ENCODE measurements at regions not wholly inside any gene's neighbourhood (a gene's known extent, or its start where the extent isn't known, plus 50 kb on each side); places are given as distances from the start of the nearest gene placed in this dataset.
"Not testable (repeated sequence)": the region's sequence is repeated elsewhere in the genome, so short reads cannot be mapped to it uniquely, and the experiment has no call there.

DNA sequence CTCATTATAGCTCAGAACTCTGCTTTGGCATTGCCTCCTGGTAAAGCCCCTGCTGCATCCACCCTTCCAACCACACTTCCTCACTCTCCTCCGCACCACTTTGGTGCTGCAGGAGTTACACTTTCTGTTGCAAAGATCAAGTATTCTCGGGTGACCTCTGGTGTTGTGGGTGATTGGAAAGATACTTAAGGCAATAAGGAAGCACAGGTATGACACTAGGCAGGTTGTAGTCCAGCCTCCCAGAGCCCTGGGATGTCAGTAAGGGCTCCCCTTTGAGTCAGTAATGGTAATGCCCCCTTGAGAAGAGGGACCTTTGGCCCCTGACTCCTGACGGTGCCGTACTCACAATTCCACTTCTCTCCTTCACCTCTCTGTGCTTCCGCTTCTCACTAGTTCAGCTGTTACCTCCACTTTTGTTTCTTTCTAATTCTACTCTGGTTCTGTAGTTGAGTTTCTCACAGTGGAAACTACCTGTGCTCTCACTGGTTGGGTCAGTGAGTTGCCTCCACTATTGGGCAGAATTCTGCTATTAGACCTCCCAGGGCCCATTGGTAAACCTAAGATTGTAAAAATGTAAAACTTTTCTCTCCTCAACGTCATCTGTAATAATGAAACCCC lies 350.0 kb downstream of the GOLGA6L6 start:
- not testable (repeated sequence) for DNase-seq (ENCODE audit: low read depth in 2 of 2)

DNA sequence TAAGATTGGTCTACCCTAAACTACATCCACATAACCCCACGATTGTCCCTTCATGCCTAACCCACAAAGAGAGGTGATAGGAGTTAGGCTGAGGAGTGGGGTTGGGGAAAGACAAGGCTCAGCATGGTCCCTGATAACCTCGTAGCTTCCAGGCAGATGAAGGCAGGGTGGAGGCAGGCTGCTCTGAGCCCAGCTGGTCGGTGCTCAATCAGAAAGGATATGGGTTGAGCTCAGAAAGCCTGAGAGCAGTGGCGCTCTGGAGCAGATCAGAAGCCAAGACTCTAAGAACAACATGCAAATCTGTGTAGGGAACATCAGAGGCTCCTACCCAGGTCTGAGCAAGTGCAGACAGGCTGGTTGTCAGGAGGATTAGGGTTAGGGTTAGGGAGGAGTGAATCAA lies 353.0 kb downstream of the GOLGA6L6 start:
- DNase-seq (ENCODE audit: low read depth in 2 of 2) = not testable (repeated sequence)

DNA sequence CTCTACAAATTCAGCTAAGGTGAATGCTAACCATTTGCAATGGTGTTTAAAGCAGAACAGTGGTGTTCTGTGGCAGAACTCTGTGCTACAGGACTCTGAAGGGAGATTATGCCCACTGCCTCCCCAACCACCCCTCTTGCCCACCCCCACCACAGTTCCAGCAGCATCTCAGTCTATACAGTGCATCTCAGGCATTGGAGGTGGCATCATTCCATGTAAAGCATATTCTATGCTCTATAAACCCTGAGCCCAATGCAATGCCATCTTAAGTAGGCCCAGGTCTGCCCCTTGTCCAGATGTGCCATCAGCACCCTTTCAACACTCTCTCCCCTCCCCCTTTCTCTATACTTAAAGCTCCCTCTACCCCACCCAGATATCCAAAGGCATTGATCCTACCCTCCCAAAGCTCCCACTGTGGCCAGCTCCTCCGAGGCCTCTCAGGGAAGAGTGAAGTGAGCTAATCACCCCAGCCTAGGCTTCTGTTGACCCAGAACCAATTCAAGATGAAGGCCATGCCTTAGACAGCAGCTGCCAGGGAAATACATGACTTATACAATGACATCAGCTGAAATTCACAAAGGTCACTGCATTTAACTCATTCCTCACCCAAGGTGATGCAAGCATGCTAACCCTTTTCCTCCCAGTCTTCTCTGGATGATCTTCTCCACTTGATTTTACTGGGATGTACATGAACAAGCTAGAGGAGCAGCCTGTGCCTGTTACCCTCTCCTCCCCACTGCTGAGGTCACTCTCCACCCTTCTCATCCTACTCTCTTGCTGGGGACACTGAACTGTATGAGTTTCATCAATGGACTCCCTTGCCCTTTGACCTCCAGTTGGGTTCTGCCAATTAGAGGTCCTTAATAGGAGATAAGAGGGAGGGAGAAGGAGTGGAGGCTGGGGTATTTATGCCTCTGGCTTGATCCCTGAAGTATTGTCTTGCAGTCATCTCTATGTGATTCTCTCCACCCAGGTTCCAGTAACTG lies 353.9 kb downstream of the GOLGA6L6 start:
- DNase-seq (ENCODE audit: low read depth in 2 of 2) = not testable (repeated sequence)

DNA sequence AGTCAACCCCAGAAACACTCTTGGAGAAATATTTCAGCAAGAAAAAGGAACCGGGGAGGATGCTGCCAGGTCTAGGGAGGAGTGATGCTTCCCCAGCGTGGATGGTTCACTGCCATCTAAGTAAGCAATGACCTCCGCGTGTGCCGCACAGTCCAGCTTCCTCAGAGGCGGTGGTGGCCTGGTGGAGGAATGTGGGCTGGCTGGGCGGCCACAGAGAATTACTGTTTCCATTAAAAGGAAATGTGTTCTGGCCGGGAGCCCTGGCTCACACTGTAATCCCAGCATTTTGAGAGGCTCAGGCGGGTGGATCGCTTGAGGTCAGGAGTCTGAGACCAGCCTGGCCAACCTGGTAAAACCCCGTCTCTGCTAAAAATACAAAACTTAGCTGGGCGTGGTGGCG lies 356.7 kb downstream of the GOLGA6L6 start:
- DNase-seq (ENCODE audit: low read depth in 2 of 2) = not testable (repeated sequence)

DNA sequence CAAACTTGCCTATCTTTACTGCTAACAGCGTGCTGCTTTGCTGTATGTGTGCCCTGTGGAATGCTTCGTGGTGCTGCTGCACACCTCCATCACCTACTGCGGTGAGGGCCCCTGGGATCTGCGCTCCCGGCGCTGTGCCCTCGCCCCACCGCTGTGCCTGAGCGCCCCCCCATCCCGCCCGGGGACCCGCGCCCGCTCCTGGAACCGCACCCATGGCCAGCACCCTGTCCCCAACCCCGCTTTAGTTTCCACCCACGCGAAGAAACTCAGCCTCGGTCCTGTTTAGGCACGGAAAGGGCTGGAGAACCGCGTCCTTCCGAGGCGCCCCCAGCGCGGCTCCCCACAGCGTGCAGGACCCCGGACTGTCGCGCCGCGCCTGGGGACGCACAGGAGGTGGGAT lies 373.4 kb downstream of the GOLGA6L6 start:
- not testable (repeated sequence) for DNase-seq (ENCODE audit: low read depth in 2 of 2)

DNA sequence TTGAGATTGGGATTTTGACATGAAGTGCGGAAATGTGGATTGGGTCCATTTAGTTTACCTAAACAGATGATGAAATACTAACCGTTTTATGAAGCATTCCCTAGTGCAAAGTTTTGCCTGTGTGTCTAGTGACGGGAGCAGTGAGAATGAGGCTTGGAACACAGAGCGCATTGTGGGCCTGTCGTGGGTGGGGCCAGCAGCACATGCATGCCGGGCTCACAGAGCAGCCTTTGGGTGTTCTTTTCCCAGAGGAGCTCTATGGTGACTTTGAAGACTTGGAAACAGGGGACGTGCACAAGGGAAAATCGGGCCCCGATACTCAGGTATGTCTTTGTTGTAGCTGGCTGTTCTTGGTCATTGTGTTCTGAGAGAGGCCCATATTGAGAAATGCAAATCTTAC lies 388.1 kb downstream of the GOLGA6L6 start:
- DNase-seq (ENCODE audit: low read depth in 2 of 2) = not testable (repeated sequence)

DNA sequence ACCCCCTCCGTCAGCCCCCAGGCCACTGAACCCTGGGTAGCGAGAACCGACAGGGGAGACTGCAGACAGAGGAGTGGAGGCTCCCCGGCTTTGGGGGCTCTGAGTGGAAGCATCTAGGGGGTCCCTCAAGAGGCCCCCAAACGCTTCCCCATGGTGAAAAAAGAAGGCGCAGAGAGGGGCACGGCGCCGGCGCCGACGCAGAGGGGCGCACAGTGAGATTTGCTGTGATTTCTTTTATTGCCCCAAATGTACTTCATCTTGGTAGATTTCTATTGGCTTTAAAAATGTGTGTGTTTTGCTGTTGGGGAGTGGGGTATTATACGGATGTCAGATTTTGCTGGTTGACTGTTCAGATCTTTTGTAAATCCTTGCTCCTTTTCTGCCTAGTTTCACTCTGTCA lies 392.9 kb downstream of the GOLGA6L6 start:
- not testable (repeated sequence) for DNase-seq (ENCODE audit: low read depth in 2 of 2)

DNA sequence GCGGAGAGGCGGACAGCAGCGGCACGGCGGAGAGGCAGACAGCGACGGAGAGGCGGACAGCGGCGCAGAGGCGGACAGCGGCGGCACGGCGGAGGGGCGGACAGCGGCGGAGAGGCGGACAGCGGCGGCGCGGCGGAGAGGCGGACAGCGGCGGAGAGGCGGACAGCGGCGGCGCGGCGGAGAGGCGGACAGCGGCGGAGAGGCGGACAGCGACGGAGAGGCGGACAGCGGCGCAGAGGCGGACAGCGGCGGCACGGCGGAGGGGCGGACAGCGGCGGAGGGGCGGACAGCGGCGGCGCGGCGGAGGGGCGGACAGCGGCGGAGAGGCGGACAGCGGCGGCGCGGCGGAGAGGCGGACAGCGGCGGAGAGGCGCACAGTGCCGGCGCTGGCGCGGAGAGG lies 393.6 kb downstream of the GOLGA6L6 start:
- not testable (repeated sequence) for DNase-seq (ENCODE audit: low read depth in 2 of 2)

DNA sequence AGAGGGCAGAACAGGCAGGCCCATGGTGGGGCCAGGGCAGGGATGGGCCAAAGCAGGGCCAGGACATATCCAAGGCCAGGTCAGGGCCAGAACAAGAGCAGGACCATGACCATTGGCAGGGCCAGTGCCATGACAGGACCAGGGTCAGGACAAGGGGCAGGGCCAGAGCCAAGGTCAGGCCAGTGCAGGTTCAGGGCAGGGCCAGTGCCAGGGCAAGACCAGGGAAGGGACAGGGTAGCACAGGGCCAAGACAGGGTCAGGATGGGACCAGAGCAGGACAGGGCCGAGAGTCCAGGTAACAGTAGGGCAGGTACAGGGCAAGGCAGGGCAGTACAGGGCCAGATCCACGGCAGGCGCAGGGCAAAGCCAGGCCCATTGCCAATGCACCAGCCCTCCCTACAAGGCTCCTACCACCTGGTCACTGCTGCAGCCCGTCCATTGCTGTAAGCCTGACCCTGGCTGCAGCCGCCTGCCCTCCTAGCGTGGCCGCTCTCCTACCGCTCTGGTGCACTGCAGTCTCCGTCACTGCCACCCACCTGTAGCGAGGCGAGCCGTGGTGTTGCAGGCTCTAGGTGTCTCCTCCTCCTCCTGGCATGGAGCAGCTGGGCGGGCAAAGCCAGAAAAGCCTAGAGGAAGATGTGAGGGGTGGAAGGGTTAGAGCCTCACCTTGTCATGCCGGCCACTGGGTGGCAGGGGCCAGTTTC lies 397.1 kb downstream of the GOLGA6L6 start:
- DNase-seq (ENCODE audit: low read depth in 2 of 2) = not testable (repeated sequence)

DNA sequence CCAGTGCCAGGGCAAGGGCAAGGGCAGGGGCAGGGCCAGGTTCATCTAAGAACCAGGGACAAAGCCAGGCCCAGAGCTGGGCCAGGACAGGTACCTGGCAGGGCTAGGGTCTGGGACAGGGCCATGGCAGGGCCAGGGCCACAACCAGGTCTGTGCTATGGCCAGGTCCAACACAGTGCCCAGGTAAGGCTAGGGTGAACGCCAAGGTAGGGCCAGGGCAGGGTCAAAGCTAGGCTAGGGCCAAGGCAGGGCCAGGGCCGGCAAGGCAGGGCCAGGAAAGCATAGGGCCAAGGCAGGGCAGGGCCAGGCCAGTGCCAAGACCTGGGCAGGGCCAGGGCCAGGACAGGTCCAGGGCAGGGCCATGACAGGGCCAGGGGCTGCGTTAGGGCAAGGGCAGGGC lies 398.7 kb downstream of the GOLGA6L6 start:
- not testable (repeated sequence) for DNase-seq (ENCODE audit: low read depth in 2 of 2)

DNA sequence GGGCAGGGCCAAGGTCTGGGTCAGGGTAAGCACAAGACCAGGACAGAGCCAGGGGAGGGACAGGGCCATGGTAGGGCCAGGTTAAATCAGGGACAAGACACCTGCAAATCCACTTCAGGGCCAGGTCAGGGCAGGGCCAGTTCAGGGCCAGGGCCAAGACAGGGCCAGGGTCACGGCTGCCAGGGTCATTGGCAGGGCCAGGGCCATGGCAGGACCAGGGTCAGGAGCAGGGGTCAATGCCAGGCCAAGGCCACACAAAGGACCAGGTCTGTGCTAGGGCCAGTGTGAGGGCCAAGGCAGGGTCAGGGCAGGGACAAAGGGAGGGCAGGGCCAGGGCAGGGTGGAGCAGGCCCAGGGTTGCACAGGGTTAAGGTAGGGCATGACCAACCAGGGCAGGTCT lies 399.2 kb downstream of the GOLGA6L6 start:
- DNase-seq (ENCODE audit: low read depth in 2 of 2) = not testable (repeated sequence)

DNA sequence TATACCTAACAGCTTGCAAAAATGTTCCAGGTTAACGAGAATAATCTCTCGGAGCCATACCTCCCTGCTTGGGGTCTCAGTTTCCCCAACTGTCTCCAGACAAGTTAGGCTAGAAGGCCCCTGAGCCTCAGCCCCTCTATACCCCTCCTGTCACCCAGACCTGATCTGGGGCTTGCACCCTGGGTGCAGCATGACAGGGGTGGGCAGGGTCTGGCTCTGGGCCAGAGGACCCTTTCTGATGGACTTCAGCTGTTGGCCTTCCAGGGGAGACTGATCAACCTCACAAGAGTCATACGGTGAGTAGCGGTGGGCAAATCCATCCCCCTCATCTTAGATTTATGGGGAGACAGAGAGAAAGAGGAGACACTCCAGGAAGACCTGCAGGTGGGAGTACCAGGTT lies 416.9 kb downstream of the GOLGA6L6 start:
- DNase-seq (ENCODE audit: low read depth in 2 of 2) = not testable (repeated sequence)

DNA sequence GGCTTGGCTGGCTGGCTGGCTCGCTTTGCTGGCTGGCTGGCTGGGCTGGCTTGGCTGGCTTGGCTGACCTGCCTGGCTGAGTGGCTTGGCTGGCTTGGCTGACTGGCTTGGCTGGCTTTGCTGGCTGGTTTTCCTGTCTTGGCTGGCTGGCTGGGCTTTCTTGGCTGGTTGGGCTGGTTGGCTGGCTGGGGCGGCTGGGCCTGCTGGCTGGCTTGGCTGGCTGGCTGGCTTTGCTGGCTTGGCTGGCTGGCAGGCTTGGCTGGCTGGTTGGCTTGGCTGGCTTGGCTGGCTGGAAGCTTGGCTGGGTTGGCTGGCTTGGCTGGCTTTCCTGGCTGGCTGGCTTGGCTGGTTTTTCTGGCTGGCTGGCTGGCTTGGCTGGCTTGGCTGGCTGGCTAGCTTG lies 435.6 kb downstream of the GOLGA6L6 start:
- no peak for DNase-seq (ENCODE audit: low read depth in 2 of 2)

DNA sequence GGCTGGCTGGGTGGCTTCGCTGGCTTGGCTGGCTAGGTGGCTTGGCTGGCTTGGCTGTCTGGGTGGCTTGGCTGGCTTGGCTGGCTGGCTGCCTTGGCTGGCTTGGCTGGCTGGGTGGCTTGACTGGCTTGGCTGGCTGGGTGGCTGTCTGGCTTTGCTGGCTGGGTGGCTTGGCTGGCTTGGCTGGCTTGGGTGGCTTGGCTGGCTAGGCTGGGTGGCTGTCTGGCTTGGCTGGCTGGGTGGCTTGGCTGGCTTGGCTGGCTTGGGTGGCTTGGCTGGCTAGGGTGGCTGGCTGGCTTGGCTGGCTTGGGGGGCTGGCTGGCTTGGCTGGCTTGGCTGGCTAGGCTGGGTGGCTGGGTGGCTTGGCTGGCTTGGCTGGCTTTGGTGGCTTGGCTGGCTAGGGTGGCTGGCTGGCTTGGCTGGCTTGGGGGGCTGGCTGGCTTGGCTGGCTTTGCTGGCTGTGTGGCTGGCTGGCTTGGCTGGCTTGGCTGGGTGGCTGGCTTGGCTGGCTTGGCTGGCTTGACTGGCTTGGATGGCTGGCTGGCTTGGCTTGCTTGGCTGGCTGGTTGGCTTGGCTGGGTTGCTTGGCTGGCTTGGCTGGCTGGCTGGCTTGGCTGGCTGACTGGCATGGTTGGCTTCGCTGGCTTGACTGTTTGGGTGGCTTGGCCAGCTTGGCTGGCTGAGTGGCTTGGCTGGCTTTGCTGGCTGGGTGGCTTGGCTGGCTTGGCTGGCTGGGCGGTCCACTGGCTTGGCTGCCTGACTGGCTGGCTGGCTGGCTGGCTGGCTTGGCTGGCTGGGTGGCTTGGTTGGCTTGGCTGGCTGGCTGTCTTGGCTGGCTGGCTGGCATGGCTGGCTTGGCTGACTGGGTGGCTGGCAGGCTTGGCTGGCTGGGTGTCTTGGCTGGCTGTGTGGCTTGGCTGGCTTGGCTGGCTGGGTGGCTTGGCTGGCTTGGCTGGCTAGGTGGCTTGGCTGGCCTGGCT lies 436.3 kb downstream of the GOLGA6L6 start:
- DNase-seq (ENCODE audit: low read depth in 2 of 2) = not testable (repeated sequence)

DNA sequence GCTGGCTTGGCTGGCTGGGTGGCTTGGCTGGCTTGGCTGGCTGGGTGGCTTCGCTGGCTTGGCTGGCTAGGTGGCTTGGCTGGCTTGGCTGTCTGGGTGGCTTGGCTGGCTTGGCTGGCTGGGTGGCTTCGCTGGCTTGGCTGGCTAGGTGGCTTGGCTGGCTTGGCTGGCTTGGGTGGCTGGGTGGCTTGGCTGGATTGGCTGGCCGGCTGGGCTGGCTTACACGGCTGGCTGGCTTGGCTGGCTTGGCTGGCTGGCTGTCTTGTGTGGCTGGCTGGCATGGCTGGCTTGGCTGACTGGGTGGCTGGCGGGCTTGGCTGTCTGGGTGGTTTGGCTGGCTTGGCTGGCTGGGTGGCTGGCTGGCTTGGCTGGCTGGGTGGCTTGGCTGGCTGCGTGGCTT lies 437.0 kb downstream of the GOLGA6L6 start:
- DNase-seq (ENCODE audit: low read depth in 2 of 2) = not testable (repeated sequence)

DNA sequence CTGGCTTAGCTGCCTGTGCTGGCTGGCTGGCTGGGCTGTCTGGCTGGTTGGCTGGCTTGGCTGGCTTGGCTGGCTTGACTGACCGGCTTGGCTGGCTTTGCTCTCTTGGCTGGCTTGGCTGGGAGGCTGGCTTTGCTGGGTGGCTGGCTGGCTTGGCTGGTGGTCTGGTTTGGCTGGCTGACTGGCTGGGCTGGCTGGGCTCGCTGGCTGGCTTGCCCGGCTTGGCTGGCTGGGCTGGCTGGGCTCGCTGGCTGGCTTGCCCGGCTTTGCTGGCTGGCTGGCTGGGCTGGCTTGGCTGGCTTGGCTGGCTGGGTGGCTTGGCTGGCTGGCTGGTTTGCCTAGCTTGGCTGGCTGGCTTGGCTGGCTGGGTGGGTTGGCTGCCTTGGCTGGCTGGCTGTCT lies 438.7 kb downstream of the GOLGA6L6 start:
- not testable (repeated sequence) for DNase-seq (ENCODE audit: low read depth in 2 of 2)

DNA sequence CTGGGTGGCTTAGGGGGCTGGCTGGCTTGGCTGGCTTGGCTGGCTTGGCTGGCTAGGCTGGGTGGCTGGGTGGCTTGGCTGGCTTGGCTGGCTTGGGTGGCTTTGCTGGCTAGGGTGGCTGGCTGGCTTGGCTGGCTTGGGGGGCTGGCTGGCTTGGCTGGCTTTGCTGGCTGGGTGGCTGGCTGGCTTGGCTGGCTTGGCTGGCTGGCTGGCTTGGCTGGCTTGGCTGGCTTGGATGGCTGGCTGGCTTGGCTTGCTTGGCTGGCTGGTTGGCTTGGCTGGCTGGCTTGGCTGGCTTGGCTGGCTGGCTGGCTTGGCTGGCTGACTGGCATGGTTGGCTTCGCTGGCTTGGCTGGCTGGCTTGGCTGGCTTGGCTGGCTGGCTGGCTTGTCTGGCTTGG lies 439.4 kb downstream of the GOLGA6L6 start:
- not testable (repeated sequence) for DNase-seq (ENCODE audit: low read depth in 2 of 2)

DNA sequence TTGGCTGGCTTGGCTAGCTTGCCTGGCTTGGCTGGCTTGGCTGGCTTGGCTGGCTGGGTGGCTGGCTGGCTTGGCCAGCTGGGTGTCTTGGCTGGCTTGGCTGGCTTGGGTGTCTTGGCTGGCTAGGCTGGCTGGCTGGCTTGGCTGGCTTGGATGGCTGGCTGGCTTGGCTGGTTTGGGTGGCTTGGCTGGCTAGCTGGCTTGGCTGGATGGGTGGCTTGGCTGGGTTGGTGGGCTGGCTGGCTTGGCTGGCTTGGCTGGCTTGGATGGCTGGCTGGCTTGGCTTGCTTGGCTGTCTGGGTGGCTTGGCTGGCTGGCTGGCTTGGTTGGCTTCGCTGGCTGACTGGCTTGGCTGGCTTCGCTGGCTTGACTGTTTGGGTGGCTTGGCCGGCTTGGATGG lies 440.3 kb downstream of the GOLGA6L6 start:
- not testable (repeated sequence) for DNase-seq (ENCODE audit: low read depth in 2 of 2)

DNA sequence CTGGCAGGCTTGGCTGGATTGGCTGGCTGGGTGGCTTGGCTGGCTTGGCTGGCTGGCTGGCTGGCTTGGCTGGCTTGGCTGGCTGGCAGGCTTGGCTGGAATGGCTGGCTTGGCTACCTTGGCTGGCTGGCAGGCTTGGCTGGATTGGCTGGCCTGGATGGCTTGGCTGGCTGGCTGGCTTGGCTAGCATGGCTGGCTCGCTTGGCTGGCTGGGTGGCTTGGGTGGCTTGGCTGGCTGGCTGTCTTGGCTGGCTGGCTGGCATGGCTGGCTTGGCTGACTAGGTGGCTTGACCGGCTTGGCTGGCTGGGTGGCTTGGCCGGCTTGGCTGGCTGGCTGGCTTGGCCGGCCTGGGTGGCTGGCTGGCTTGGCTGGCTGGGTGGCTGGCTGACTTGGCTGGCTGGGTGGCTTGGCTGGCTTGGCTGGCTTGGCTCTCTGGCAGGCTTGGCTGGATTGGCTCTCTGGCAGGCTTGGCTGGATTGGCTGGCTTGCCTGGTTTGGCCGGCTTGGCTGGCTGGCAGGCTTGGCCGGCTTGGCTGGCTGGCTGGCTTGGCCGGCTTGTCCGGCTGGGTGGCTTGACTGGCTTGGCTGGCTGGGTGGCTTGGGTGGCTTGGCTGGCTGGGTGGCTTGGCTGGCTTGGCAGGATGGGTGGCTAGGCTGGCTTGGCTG lies 440.9 kb downstream of the GOLGA6L6 start:
- not testable (repeated sequence) for DNase-seq (ENCODE audit: low read depth in 2 of 2)

DNA sequence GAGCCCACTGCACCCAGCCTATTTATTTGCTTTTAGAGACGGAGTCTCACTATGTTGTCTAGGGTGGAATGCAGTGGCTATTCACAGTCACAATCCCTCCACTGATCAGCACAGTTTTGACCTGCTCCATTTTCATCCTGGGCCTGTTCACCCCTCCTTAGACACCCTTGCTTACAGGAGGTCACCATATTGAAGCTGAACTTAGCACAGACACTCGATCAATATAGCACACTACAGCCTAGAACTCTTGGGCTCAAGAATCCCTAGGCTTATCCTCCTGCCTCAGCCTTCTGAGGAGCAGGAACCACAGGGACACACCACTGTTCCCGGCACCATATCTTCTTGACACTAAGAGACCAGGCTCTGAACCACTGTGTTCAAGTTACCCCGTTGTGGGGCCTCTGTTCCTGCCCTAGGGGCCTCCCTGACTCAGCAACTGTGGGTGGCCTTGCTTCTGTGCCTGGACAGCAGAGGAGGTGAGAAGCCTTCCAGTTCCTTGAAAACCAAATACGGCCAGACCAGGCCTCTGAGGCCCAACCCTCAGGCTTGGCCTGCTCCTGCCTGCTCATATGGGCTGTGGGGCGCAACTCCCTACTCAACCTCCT lies 445.8 kb downstream of the GOLGA6L6 start:
- DNase-seq (ENCODE audit: low read depth in 2 of 2) = not testable (repeated sequence)

Measured in activated CD4-positive, alpha-beta T cell treated with anti-CD3 and anti-CD28 coated beads for 24 hours (primary cell).